ENCODE measurements at regions not wholly inside any gene's neighbourhood (a gene's known extent, or its start where the extent isn't known, plus 50 kb on each side); places are given as distances from the start of the nearest gene placed in this dataset.
"Not testable (repeated sequence)": the region's sequence is repeated elsewhere in the genome, so short reads cannot be mapped to it uniquely, and the experiment has no call there.

DNA sequence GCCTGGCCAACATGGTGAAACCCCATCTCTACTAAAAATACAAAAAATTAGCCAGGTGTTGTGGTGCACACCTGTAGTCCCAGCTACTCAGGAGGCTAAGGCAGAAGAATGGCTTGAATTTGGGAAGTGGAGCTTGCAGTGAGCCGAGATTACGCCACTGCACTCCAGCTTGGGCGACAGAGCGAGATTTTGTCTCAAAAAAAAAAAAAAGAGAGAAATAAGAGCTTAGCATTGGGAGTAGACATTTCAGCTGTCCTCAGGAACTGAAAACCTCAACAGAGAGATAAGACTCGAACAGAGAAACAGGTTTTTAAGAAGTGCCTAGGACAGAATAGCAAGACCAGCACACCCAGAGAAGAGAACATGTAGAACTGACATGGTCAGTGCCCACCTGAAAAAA is 262.6 kb upstream of the RAB4A start:
- DNase-seq (ENCODE audit: low read depth): not testable (repeated sequence)

DNA sequence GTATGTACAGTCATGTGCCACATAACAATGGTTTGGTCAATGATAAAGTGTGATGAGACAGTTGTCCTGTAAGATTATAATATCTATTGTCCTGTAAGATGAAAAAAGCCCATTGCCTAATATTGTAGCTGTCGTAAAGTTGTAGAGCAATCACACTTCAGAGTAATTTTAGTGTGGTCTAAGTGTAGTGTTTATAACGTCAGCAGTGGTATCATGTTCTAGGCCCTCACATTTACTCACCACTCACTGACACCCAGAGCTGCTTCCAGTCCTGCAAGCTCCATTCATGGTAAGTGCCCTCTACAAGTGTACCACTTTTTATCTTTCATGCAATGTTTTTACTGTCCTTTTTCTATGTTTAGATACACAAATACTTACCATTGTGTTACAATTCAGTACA is 259.9 kb upstream of the RAB4A start:
- DNase-seq (ENCODE audit: low read depth): no peak

DNA sequence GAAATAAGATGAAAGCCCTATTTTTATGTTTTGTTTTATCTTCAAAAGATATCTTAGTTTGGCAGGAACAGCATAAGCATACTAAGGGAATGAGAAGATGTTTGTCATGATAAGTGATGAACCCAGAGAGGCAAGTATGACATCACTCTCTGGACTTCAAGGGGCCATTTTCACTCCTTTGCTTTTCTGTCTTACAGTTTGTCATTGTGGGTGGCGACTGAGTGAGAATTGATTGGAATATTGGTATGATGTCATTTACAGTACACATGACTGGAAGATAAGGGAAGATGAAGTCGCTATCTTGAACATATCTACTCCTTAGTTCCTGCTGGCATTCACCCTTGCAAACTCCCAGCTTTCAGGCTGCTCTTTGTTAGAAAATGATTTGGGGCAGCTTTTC is 258.1 kb upstream of the RAB4A start:
- no peak for DNase-seq (ENCODE audit: low read depth)

DNA sequence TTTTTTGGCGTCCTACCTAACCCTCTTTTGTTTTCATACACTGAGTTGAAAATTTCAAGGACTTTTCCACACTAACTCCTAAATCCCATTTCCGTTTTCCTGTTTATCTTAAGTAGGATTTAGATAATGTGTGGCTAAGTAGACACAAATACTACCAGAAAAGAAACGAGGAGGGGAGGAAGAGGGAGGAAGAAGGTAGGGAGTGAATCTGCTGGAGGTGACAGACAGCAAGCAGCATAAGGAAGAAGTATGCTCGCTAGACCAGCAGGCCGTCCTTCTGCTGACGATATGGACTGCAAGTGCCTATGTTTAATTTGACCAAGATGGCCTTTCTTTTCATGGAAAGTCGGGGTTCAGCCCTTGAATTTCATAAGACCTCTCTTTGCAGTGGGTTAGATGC is 256.9 kb upstream of the RAB4A start:
- DNase-seq (ENCODE audit: low read depth): no peak

DNA sequence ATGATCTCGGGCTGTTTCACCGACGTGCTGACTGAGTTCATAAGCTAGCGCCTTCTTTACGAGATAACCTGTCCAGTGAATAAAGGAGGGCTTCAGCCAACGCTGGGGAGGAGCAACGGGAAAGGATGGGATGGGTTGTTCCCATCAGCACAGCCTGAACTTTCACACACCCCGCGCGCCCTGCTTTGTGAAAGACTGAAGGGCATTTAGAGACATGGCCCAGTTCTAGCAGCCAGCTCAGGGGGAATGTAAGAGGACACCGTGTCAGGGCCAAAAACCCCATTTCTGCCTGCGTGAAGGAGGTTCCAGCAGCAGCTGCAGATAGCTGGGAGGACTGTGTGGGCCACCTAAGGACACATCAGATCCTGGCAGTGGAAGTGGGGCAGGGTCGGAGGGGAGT is 255.1 kb upstream of the RAB4A start:
- no peak for DNase-seq (ENCODE audit: low read depth)

DNA sequence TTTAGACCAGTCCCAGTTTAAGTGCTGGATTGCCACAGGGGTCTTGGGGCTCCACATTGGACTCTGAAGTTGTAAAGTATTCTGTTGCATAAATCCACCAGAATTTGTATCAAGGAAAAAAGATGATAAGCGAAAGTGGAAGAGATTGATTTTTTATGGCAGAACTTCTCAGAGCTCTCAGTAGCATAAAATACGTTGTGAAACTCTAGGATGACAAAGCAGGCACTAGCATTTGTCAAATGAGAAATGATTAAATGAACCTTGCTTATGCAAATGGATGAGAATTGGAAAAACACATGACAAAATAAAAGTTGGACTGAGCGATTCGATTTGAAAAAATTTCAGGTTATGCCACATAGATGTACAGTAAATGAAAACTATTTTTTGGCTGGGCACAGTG is 253.8 kb upstream of the RAB4A start:
- DNase-seq (ENCODE audit: low read depth): no peak

DNA sequence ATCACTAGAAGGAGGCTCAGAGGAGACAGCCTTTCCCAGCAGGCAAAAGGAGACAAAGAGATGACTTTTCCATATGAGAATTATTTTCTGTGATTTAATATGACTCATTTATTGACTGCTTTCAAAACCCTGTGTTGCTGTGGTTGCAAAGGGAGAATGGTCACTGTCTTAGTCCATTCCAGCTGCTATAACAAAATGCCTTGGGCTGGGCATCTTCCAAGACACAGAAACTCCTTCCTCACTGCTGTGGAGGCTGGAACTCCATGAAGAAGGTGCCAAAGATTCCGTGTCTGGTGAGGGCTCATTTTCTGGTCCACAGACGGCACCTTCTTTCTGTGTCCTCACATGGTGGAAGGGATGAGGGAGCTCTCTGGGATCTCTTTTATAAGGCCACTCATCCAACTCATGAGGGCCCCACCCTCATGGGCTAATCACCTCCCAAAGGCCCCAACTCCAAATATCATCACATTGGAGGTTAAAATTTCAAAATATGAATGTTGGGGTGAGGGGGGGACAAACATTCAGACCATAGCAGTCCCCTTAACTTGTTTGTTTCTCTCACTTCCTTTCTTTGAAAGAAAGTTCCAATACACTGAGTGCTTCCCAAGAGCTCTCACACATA is 252.1 kb upstream of the RAB4A start:
- no peak for DNase-seq (ENCODE audit: low read depth)

DNA sequence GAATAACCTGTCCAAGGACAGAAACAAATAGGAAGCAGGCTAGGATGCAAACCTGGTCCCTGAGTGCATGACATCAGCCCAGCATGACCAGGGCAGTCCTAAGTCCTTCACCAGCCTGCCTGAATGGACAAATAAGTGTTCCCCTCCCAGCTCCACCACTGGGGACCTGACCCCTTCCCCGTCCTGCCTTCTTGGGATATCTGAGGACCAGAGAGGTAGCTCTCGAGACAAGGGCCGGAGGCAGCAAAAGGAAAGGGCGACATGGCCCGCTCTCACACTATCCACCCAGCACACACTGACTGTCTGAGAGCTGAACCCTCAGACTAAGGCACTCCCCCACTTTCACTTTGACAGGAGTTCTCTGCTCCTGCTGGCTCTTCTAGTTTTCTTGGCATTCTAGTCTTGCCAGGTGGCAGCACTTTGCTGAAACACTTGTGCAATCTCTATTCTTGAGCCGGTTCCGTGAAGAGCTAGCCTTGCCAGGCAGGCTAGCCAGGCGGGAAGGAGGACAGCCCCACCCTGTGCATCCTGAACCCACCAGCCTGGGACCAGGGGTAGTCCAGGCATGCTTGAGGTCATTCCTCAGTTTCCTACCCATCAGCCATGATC is 251.1 kb upstream of the RAB4A start:
- DNase-seq (ENCODE audit: low read depth): no peak

DNA sequence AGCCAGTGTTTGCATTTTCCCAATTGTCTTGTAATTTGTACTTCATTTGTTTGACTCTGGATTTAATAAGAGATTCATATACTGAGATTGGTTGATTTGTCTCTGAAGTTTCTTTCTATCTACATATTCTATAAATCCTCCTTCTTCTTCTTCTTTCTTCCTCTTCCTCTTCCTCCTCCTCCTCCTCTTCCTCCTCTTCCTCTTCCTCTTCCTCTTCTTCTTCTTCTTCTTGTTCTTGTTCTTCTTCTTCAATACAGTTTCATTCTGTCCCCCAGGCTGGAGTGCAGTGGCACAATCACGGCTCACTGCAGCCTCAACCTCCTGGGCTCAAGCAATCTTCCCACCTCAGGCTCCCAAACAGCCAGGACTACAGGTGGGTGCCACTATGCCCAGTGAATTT is 249.9 kb upstream of the RAB4A start:
- DNase-seq (ENCODE audit: low read depth): not testable (repeated sequence)

DNA sequence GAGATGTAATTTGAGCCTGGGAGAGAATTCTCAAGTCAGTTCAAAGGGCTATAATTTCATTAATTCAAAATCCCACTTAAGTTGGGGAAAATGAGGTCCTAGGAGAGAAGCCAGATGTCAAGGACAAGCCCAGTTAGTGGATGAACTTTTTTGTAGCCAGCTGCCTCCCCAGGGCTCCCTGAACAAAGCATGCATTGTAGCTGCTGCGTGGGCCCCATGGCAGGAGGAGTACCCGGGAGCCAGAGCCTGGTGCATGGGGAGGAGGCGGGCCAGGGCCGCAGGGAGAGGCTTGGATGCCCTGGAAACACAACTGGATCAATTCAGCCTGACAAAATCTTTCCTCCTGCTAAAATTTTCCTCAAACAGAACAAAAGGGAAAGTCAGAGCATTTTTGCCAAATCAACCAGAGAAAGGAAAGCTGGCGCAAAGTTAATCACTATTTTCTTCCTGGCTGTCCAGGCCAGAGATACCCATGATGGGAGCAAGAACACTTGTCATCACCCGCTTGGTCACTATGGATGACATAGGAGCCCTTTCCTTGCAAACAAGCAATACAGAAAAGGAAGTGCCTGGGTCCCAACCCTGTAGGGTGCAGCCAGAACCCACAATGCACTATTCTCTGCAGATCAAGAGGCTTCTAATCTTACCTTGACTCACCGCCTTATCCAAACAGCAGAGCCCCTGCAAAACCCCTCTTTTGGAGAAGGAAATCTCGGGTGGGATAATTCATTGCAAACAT is 248.1 kb upstream of the RAB4A start:
- no peak for DNase-seq (ENCODE audit: low read depth)

DNA sequence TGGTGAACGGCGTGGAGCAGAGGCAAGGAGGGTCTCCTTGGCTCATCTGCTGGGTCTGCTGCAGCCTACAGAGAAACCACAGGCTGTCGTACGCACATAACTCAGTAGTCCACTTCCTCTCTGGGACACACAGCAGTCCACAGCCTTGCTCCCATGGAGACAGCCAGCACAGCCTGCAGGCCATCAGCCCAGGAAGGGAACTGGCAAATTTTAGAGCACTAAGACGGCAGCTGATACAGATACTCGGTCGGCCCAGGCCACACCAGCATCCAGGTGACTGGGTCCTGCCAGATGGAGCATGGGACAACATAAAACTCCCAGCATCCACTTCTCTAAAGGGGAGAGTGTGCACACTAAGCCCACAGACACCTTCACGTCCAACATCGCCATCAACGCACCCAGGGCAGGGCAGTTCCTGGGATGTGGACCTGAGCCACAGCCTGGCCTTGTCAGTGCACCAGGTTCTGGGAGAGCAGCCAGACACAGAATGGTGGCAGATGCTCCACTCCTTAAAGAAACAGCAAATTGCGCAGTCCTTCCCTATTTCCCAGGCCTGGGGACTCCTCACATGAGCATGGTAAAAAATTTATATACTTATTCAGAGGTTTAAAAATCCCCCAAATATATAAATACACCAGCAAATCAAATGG is 247.1 kb upstream of the RAB4A start:
- no peak for DNase-seq (ENCODE audit: low read depth)

DNA sequence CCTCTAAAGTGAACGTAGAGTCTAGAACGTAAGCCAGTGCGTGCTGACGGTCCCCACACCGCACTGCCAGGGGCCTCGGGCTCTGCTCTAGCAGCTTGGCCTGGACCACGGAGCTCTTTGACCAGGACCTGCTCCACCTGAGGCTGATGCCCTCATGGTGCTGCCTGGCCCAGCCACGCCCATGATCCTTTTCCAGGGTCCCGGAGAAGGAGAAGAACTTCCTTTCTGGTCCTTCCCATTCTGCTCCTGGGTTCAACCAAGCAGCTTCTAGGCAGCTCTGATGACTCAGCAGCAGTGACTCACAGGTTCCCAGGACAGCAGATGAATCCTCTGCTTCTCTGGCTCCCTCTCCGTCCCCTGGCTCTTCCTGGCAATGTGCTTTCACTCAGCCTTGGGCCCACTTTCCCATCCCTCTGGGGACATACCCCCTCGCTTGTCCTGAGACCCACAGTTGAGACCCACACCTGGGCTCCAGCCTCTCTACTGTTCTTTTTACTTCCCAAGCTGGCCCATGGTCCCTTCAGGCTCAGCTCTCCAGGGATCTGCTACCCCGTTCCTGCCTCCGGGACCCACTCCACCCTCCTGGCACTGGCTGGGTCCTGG is 246.3 kb upstream of the RAB4A start:
- peak; percentile 75 for DNase-seq (ENCODE audit: low read depth)

DNA sequence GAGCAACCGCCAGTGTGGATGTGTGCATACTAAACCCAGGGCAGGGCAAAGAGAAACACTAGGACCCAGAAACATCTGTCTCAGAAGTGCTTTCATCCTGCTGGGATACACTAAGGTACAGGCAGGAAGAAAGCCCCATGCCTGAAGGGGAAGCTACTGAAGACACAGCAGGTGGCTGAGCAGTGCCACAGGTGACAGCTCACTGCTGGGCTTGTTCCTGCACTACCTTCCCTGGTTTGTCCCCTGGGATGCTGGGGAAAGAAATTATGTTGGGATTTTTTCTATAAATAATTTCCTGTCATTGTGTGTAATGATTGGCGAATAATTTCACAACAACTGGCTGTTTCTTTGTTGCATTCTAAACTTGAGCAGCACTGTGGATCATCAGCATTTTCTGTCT is 245.3 kb upstream of the RAB4A start:
- no peak for DNase-seq (ENCODE audit: low read depth)

DNA sequence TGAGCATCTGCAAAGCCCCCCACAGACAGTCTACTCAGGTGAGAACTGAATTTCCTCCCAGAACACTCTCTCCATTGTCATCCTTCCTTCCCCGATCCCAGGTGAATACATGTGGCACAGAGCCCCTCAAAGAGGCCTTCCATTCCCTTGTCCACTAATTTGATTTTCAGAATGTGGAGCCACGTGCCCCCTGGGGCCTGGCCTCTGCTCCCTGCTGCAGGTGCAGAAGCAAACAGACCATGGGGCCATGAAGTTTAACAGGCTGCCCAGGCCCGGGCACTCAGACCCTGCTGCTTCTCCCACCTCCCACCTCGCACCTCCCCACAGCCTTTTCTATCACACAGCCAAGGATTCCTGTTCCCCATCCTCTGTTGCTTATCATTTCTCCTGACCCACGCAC is 243.8 kb upstream of the RAB4A start:
- DNase-seq (ENCODE audit: low read depth): no peak

DNA sequence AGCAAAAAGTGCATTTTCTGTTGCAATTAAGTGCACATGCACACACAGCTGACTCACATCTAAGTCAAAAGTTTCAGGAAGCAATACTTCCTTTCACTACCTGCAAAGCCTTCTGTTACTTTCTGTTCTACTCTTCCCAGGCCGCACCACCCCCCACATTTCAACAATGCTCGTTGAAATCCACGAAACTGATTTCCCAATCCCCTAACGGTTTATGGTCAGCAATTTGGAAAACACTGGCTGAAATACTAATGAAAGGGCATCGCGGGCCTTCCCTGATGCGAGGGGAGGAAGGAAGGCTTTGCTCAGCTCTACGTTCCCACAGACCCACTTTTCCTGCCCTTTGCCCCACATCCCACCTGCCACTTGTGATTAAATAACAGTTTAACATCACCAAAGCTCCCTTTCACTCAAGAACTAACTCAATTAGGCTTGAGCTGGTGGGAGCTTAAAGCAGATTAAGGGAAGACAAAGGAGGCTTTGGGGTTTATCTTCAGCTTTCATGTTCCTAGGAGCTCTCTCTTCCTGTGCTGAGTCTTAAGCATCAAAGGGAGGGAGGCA is 243.2 kb upstream of the RAB4A start:
- peak; percentile 37 for DNase-seq (ENCODE audit: low read depth)

DNA sequence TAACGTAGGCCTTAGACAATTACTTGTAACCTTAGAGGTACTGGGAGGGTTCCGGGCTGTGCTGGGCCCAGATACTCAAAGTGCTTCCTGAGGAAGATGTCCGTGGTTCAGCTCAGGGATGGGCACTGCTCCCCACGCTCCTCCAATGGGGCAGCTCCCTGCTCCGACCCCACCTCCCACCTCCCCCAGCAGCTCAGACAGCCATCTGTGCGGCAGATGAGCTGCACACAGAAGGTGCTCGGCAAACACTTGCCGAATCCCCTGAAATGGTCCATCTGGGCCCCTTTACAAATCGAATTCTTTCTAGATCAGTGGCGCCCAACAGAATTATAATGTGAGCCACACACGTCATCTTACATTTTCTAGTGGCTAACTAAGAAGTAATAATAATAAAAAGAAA is 242.4 kb upstream of the RAB4A start:
- DNase-seq (ENCODE audit: low read depth): no peak

DNA sequence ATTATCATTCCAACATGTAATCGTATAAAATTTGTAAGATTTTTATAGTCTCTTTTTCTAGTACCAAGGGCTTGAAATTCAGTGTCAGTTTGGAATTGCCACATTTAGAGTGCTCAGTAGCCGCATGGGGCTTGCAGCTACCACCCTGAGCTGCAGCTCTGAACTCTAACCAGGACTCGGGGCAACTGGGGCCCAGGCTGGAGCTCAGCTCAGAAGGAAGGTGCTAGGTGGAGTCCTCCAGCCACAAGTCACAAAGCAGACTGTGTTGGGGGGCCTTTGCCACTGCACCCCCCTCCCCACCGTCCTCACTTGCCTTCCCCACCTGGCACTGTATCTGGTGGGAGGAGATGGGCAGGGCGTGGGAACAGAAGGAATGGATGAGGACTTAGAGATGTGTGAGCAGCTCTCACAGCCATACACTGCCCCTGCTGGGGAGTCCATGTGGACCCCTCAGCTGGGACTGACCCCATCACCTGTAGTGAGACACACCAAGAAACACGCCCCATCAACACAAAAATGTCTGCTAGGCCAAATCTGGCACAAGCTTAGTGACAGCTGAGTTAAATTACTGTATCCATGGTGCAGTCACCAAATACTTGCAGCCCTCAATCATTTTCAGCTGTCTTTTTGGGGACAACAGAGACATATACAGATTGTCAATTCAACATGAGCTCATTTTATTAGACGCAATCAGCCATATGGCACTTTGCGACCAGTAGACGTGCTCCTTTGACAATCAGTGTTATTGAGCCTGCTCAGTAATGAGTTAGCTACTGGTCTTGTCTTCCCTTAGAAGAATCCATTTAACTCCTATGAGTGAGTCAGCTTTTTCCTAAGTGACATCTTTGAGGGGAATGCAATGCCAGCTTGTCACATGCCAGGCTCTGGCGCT is 241.7 kb upstream of the RAB4A start:
- DNase-seq (ENCODE audit: low read depth): no peak

DNA sequence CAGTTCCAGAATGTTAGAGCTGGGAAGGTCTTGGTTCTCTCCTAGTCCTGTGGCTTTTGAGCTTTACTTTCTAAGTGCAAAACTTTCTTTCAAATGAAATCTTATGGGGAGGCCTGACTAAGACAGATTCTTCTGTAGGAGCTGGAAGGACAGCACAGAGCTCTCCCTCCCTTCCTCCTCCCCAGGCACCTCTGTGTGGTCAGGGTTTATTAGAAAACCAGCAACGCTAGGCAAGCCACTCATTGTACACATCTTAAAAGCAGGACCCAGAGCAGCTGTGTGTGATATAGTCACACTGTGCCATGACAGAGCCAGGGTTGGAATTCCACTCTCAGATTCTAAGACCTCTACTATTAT is 241.1 kb upstream of the RAB4A start:
- no peak for DNase-seq (ENCODE audit: low read depth)

DNA sequence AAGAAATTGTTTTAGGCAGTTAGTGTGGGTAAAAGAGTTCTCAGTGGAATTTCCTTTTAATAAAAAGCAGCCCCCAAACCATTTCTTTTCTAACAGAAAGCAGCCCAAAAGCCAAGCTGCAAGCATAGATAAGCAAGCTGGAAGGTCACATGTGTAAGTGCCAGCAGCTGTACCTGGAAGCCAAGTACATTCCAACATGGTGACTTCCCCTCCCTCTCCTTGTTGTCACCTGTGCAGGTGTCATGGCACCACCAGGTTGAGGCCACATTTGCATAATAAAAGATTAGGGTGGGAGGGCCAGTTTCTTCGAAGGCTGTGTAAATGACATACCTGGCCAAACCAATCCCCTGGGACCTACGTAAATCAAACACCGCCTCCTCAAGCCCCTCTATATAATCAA is 240.3 kb upstream of the RAB4A start:
- no peak for DNase-seq (ENCODE audit: low read depth)

DNA sequence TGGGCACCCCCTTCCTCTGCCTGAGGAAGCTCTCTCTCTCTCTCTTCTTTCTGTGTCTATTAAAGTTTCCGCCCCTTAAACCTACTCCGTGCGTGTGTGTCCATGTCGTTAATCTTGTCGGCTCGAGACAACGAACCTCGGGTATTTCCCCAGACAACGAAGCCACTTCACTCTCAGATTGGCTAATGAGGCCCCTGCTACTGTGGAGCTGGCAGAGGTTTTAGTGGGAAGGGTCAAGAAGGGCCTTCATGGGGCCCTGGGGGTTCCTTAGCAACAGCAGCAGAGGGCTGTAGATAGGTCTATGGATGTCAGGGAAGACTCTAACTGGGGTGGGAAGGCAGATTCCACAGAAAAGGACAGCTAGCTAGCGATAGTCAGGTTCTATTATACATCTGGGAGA is 239.8 kb upstream of the RAB4A start:
- DNase-seq (ENCODE audit: low read depth): no peak
